ENCODE measurements at regions not wholly inside any gene's neighbourhood (a gene's known extent, or its start where the extent isn't known, plus 50 kb on each side); places are given as distances from the start of the nearest gene placed in this dataset.

DNA sequence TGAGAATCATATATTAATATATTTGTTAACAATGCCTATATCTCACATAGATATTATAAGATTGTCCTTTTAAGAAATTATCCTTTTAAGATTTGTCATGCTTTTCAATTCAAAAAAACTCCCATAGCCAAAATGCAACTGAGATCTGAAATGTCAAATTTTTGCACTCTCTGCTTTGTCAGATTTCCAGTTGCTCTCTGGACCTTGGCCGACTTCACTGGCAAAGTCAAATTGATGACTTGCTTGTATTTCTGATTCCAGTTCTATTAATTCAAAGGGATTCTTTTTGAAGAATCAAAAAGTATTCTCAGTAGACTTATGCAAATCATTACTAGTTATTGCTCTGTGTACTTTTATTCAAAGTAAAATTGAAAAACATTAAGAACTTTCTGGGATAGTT, 101.2 kb upstream of the SCEL start (continued):
- no peak for TF ChIP-seq RXRA (IDR thresholded peaks at IDR 0.05; ENCODE audit: borderline replicate concordance, low read depth)
- TF ChIP-seq RFX5 (IDR thresholded peaks at IDR 0.05; ENCODE audit: low read length): no peak
- TF ChIP-seq GATA2 (CRISPR knock-in tag; IDR thresholded peaks at IDR 0.05): no peak
- no peak for TF ChIP-seq CHD2 (IDR thresholded peaks at IDR 0.05; ENCODE audit: low read length, partially characterized antibody)
- TF ChIP-seq POLR2AphosphoS5 (IDR thresholded peaks at IDR 0.05; ENCODE audit: low read depth, low read length): no peak
- TF ChIP-seq NRF1 (IDR thresholded peaks at IDR 0.05; ENCODE audit: low read depth, low read length): no peak
- no peak for TF ChIP-seq ELF1 (IDR thresholded peaks at IDR 0.05)
- TF ChIP-seq RAD21 (IDR thresholded peaks at IDR 0.05; ENCODE audit: low read length): no peak
- no peak for TF ChIP-seq YY1 (IDR thresholded peaks at IDR 0.05; ENCODE audit: low read depth)

DNA sequence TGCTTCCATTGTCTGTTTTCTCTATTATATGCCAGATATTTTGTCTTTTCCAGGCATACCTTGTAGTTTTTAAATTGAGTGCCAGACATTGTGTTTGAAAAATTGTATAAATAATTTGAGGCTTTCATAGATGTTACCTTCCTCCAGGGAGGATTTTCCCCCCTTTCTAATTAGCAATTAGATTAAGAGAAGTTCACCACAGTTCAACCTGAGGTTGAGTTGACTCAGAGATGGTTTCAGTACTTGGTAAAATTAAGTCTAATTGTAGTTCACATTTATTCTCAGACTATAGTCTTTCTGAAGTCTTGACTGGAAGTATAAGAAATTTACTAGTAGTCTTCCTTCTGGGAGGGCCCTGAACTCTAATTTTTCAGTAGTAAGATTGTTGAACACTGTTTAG, 104.1 kb upstream of the SCEL start:
- no peaks in the 10 kb centered on the region for H3K36me3 ChIP-seq (replicated peaks in 1 of 2; ENCODE audit: control insufficient read depth in 1 of 2, insufficient read depth in 2 of 2, low read length in 1 of 2)
- ChIA-PET CTCF (no interaction called here), POLR2A (no interaction called here)
- H3K9me2 ChIP-seq: no peaks in the 10 kb centered on the region
- no peaks in the 10 kb centered on the region for H3K27me3 ChIP-seq (ENCODE audit: insufficient read depth)
- H3F3A ChIP-seq (replicated peaks; ENCODE audit: insufficient read depth): no peaks in the 10 kb centered on the region
- DNase-seq: no peak
- no peak overlapping the region for H3K27ac ChIP-seq (ENCODE audit: low read depth in 2 of 2, low read length in 1 of 2)
- H3K79me2 ChIP-seq (ENCODE audit: insufficient read depth): no peaks in the 10 kb centered on the region
- no peak overlapping the region for H3K4me2 ChIP-seq
- no peak overlapping the region for H3K4me3 ChIP-seq (ENCODE audit: low read depth in 2 of 2, low read length in 1 of 2)
- H3K9me3 ChIP-seq: no peaks in the 10 kb centered on the region
- H3K4me1 ChIP-seq (ENCODE audit: control insufficient read depth in 1 of 2, insufficient read depth in 2 of 2, low read depth in 1 of 2, low read length in 1 of 2): no peaks in the 10 kb centered on the region
- no peak overlapping the region for H2AFZ ChIP-seq (ENCODE audit: low read depth)
- no peaks in the 10 kb centered on the region for H4K20me1 ChIP-seq (ENCODE audit: insufficient read depth)
- no peak overlapping the region for H3K9ac ChIP-seq
- TF ChIP-seq MEF2A (IDR thresholded peaks at IDR 0.05; ENCODE audit: borderline replicate concordance, low read depth): no peak
- no peak for TF ChIP-seq ZBTB33 (IDR thresholded peaks at IDR 0.05; ENCODE audit: borderline replicate concordance, low read depth)
- no peak for TF ChIP-seq RAD21 (IDR thresholded peaks at IDR 0.05; ENCODE audit: low read length)
- no peak for TF ChIP-seq USF2 (IDR thresholded peaks at IDR 0.05; ENCODE audit: borderline replicate concordance, low read depth, low read length)
- TF ChIP-seq RCOR1 (IDR thresholded peaks at IDR 0.05; ENCODE audit: low read length): no peak
- no peak for TF ChIP-seq FOSL2 (IDR thresholded peaks at IDR 0.05; ENCODE audit: borderline replicate concordance, low read depth)
- no peak for TF ChIP-seq MXI1 (IDR thresholded peaks at IDR 0.05; ENCODE audit: low read depth, low read length)
- TF ChIP-seq, protein P1, sequence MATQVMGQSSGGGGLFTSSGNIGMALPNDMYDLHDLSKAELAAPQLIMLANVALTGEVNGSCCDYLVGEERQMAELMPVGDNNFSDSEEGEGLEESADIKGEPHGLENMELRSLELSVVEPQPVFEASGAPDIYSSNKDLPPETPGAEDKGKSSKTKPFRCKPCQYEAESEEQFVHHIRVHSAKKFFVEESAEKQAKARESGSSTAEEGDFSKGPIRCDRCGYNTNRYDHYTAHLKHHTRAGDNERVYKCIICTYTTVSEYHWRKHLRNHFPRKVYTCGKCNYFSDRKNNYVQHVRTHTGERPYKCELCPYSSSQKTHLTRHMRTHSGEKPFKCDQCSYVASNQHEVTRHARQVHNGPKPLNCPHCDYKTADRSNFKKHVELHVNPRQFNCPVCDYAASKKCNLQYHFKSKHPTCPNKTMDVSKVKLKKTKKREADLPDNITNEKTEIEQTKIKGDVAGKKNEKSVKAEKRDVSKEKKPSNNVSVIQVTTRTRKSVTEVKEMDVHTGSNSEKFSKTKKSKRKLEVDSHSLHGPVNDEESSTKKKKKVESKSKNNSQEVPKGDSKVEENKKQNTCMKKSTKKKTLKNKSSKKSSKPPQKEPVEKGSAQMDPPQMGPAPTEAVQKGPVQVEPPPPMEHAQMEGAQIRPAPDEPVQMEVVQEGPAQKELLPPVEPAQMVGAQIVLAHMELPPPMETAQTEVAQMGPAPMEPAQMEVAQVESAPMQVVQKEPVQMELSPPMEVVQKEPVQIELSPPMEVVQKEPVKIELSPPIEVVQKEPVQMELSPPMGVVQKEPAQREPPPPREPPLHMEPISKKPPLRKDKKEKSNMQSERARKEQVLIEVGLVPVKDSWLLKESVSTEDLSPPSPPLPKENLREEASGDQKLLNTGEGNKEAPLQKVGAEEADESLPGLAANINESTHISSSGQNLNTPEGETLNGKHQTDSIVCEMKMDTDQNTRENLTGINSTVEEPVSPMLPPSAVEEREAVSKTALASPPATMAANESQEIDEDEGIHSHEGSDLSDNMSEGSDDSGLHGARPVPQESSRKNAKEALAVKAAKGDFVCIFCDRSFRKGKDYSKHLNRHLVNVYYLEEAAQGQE (IDR thresholded peaks at IDR 0.05; ENCODE audit: low read depth, low read length): no peak
- TF ChIP-seq PBX3 (IDR thresholded peaks at IDR 0.05): no peak
- no peak for TF ChIP-seq YY1 (IDR thresholded peaks at IDR 0.05; ENCODE audit: low read depth)
- no peak for TF ChIP-seq FOXJ3 (CRISPR knock-in tag; IDR thresholded peaks at IDR 0.05)
- no peak for TF ChIP-seq EZH2phosphoT487 (IDR thresholded peaks at IDR 0.05; ENCODE audit: borderline replicate concordance, low read depth)
- TF ChIP-seq TCF12 (IDR thresholded peaks at IDR 0.05): no peak
- TF ChIP-seq SIN3A (IDR thresholded peaks at IDR 0.05; ENCODE audit: borderline replicate concordance, low read depth, low read length): no peak
- no peak for TF ChIP-seq NFIC (IDR thresholded peaks at IDR 0.05; ENCODE audit: borderline replicate concordance)
- no peak for TF ChIP-seq FOXM1 (IDR thresholded peaks at IDR 0.05; ENCODE audit: low read depth)
- TF ChIP-seq JUND (IDR thresholded peaks at IDR 0.05): no peak
